CD14-positive monocyte (primary cell): ENCODE measurements at regions not wholly inside any gene's neighbourhood (a gene's known extent, or its start where the extent isn't known, plus 50 kb on each side); places are given as distances from the start of the nearest gene placed in this dataset.

Experiments used
- DNase-seq, 3 donors: peaks; one replicate each; pipeline ENCODE4 v3.0.0-alpha.2; 2011 to 2022
- H2AFZ ChIP-seq: 2 replicates; pipeline ENCODE4 v1.6.0; 2012; ENCODE audit warnings: mild to moderate bottlenecking, low read depth, low read length, inconsistent platforms; ENCODE audit not compliant: insufficient read depth, poor library complexity, severe bottlenecking
- H3K27ac ChIP-seq, 2 donors: 1 replicate in 1 of 2; 2 replicates in 1 of 2; pipeline ENCODE4 v1.5.1; 2012 to 2013; ENCODE audit warnings: low read length in 2 of 2, control low read depth in 1 of 2, inconsistent platforms in 1 of 2, low read depth in 1 of 2, mild to moderate bottlenecking in 1 of 2
- H3K27me3 ChIP-seq, 2 donors: one replicate each; pipeline versions ENCODE4 v1.6.0 to v1.6.1; 2011 to 2013; ENCODE audit warnings: low read length in 2 of 2; ENCODE audit not compliant: control insufficient read depth in 2 of 2, insufficient read depth in 2 of 2
- H3K36me3 ChIP-seq, 2 donors: replicated peaks in 1 of 2; 1 replicate in 1 of 2; 2 replicates in 1 of 2; pipeline versions ENCODE4 v1.5.1 to v1.6.1; 2012 to 2013; ENCODE audit warnings: low read length in 2 of 2, control low read depth in 1 of 2, inconsistent platforms in 1 of 2, mild to moderate bottlenecking in 1 of 2; ENCODE audit not compliant: insufficient read depth in 2 of 2, control insufficient read depth in 1 of 2
- H3K4me1 ChIP-seq, 2 donors: 1 replicate in 1 of 2; 2 replicates in 1 of 2; pipeline versions ENCODE4 v1.5.1 to v1.6.1; 2012 to 2013; ENCODE audit warnings: low read length in 2 of 2, control low read depth in 1 of 2, inconsistent platforms in 1 of 2, mild to moderate bottlenecking in 1 of 2, moderate library complexity in 1 of 2; ENCODE audit not compliant: insufficient read depth in 2 of 2, control insufficient read depth in 1 of 2
- H3K4me2 ChIP-seq: replicated peaks from 2 replicates; pipeline ENCODE3; 2012; ENCODE audit warnings: low read length, moderate library complexity, mild to moderate bottlenecking; ENCODE audit not compliant: poor library complexity, severe bottlenecking; ENCODE audit errors: extremely low read depth
- H3K4me3 ChIP-seq, 3 experiments: fragments of 200-600 bp in 1 of 3; sonication (generic) in 1 of 3; replicated peaks in 1 of 3; 1 replicate in 2 of 3; 2 replicates in 1 of 3; pipeline ENCODE4 v1.5.1; 2011 to 2013; ENCODE audit warnings: low read length in 3 of 3, mild to moderate bottlenecking in 3 of 3, control low read depth in 2 of 3, low read depth in 2 of 3, inconsistent platforms in 1 of 3, moderate library complexity in 1 of 3
- H3K79me2 ChIP-seq: 2 replicates; pipeline ENCODE4 v1.6.0; 2012; ENCODE audit warnings: mild to moderate bottlenecking, control low read depth, inconsistent platforms, low read length, moderate library complexity; ENCODE audit not compliant: insufficient read depth
- H3K9ac ChIP-seq: 2 replicates; pipeline ENCODE4 v1.6.0; 2017; ENCODE audit warnings: low read length, mild to moderate bottlenecking; ENCODE audit not compliant: insufficient read depth, poor library complexity, severe bottlenecking
- H3K9me3 ChIP-seq, 2 donors: replicated peaks in 1 of 2; 1 replicate in 1 of 2; 2 replicates in 1 of 2; pipeline versions ENCODE4 v1.5.1 to v1.6.1; 2012 to 2013; ENCODE audit warnings: low read length in 2 of 2, control low read depth in 1 of 2; ENCODE audit not compliant: control insufficient read depth in 1 of 2, insufficient read depth in 1 of 2
- H4K20me1 ChIP-seq: 2 replicates; pipeline ENCODE4 v1.6.0; 2012; ENCODE audit warnings: mild to moderate bottlenecking, low read length, control low read depth, moderate library complexity; ENCODE audit not compliant: insufficient read depth
- H3K27ac Mint-ChIP-seq, 7 donors: one replicate each; pipeline ENCODE4 v1.8.0; 2020; ENCODE audit warnings: mild to moderate bottlenecking in 7 of 7, mixed read lengths in 7 of 7, moderate library complexity in 6 of 7, inconsistent platforms in 2 of 7
- H3K27me3 Mint-ChIP-seq, 3 donors: one replicate each; pipeline ENCODE4 v1.8.0; 2021 to 2022; ENCODE audit warnings: low read depth in 3 of 3, mild to moderate bottlenecking in 3 of 3, mixed read lengths in 3 of 3, moderate library complexity in 3 of 3, inconsistent platforms in 1 of 3
- H3K36me3 Mint-ChIP-seq, 2 donors: one replicate each; pipeline ENCODE4 v1.8.0; 2020; ENCODE audit warnings: mixed read lengths in 2 of 2, inconsistent platforms in 1 of 2, mild to moderate bottlenecking in 1 of 2
- H3K4me1 Mint-ChIP-seq: one replicate; pipeline ENCODE4 v1.8.0; 2020; ENCODE audit warnings: mild to moderate bottlenecking, mixed read lengths
- H3K4me3 Mint-ChIP-seq, 2 donors: one replicate each; pipeline ENCODE4 v1.8.0; 2020; ENCODE audit warnings: mild to moderate bottlenecking in 2 of 2, mixed read lengths in 2 of 2, moderate library complexity in 1 of 2
- H3K9me3 Mint-ChIP-seq, 7 donors: one replicate each; pipeline ENCODE4 v1.8.0; 2020 to 2022; ENCODE audit warnings: mixed read lengths in 7 of 7, mild to moderate bottlenecking in 6 of 7, moderate library complexity in 6 of 7, inconsistent platforms in 2 of 7
- WGBS: methylation state at CpG from one replicate; pipeline ENCODE4 v1.1.5; 2013; ENCODE audit warnings: missing lambda C conversion rate; ENCODE audit not compliant: insufficient coverage; 5-methylcytosine and 5-hydroxymethylcytosine counted together
- intact Hi-C, 2 donors: fragments of 100-400 bp; cut with micrococcal nuclease; formaldehyde crosslinking; loops; one replicate each; pipeline versions ENCODE4 v1.15.0 to v1.15.1; 2023
- TF ChIP-seq, protein P1 (sequence below): fragments of 200-600 bp; IDR thresholded peaks from one replicate; pipeline ENCODE4 v1.8.0; 2022; ENCODE audit warnings: antibody characterized with exemption, mild to moderate bottlenecking

DNA sequence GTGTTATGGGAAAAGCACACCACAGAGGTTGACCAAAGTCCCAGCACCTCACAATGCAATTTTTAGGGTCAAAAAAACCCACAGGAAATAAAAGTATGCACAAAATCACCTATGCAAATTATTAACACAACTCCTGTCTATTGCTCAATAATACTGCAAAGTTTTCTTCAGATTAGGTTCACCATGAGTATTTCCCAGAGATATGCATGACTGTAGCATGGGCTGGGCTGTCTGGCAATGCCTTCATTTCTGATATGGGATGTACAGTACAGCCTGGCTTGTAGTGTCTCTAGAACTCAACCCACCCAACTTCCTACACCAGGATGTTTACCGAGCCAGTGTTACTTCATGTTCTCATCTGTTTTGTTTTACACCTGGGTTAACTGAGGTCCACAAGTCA lies 698.7 kb upstream of the ARGLU1 start:
- no peak overlapping the region for H3K9ac ChIP-seq
- H2AFZ ChIP-seq, result no peak overlapping the region
- no peaks in the 10 kb centered on the region for H3K79me2 ChIP-seq
- peaks cover 7 to 8% of the 10 kb centered on the region in 2 donors for H3K9me3 ChIP-seq
- H3K27me3 ChIP-seq, result no peaks in the 10 kb centered on the region
- Mint-ChIP-seq H3K27ac (no peak overlapping the region), H3K4me1 (no peaks in the 10 kb centered on the region), H3K4me3 (no peak overlapping the region), H3K9me3 (peaks cover 0 to 16% (median 4%) of the 10 kb centered on the region in 7 donors), H3K36me3 (no peaks in the 10 kb centered on the region), H3K27me3 (no peaks in the 10 kb centered on the region)
- DNase-seq, result no peak
- 86% methylated on average over 1 of the region's 1 CpG for WGBS
- no peak overlapping the region for H3K27ac ChIP-seq
- no peaks in the 10 kb centered on the region for H3K36me3 ChIP-seq
- no peak overlapping the region for H3K4me3 ChIP-seq
- intact Hi-C loops, result no loop called here
- H3K4me2 ChIP-seq, result no peak overlapping the region
- H4K20me1 ChIP-seq, result no peaks in the 10 kb centered on the region
- TF ChIP-seq, protein P1, sequence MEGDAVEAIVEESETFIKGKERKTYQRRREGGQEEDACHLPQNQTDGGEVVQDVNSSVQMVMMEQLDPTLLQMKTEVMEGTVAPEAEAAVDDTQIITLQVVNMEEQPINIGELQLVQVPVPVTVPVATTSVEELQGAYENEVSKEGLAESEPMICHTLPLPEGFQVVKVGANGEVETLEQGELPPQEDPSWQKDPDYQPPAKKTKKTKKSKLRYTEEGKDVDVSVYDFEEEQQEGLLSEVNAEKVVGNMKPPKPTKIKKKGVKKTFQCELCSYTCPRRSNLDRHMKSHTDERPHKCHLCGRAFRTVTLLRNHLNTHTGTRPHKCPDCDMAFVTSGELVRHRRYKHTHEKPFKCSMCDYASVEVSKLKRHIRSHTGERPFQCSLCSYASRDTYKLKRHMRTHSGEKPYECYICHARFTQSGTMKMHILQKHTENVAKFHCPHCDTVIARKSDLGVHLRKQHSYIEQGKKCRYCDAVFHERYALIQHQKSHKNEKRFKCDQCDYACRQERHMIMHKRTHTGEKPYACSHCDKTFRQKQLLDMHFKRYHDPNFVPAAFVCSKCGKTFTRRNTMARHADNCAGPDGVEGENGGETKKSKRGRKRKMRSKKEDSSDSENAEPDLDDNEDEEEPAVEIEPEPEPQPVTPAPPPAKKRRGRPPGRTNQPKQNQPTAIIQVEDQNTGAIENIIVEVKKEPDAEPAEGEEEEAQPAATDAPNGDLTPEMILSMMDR, result no peak
- H3K4me1 ChIP-seq, result no peaks in the 10 kb centered on the region

DNA sequence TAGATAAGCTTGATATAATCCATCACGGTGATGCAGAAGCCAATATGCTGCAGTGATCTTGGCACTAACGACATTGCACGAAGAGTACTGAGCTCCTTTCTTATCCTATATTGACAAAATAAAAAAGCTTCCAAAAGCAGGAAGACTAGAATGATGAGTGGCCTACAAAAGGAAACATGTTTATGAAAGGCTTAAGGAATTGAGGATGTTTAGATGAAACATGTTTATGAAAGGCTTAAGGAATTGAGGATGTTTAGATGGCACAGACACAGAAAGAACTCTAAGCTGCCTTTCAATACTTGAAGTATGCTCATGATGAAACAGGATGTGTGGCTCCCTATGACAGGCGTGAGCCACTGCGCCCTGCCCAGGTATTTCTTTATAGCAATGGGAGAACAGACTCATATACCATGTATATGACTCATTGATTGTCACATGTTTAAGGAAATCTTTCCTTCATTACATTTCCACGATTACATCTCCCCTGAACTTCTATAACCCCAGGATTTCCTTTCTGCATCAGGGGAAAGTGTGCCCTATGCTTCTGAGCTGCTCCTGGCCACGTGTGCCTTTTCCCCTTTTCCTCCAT lies 690.8 kb upstream of the ARGLU1 start:
- Histone ChIP-seq H3K27ac (no peak overlapping the region), H3K4me2 (no peak overlapping the region), H3K36me3 (no peaks in the 10 kb centered on the region), H3K4me3 (no peak overlapping the region), H3K9ac (no peak overlapping the region), H4K20me1 (no peaks in the 10 kb centered on the region), H3K27me3 (no peaks in the 10 kb centered on the region), H3K4me1 (no peaks in the 10 kb centered on the region), H2AFZ (no peak overlapping the region), H3K79me2 (no peaks in the 10 kb centered on the region), H3K9me3 (no peaks in the 10 kb centered on the region)
- Mint-ChIP-seq H3K27ac (no peak overlapping the region), H3K4me3 (no peak overlapping the region), H3K36me3 (no peaks in the 10 kb centered on the region), H3K27me3 (no peaks in the 10 kb centered on the region), H3K9me3 (peaks cover 0 to 4% (median 0%) of the 10 kb centered on the region in 7 donors), H3K4me1 (no peaks in the 10 kb centered on the region)
- WGBS, result 100% methylated on average over 1 of the region's 7 CpGs
- intact Hi-C loops, result no loop called here
- DNase-seq, result no peak
- TF ChIP-seq, protein P1, result no peak
